GM18499 (cell line): ENCODE measurements at regions not wholly inside any gene's neighbourhood (a gene's known extent, or its start where the extent isn't known, plus 50 kb on each side); places are given as distances from the start of the nearest gene placed in this dataset.

Experiments
- ATAC-seq: cut with Tn5 transposase; IDR thresholded peaks from one replicate; pipeline ENCODE4 v1.9.1; 2021; ENCODE audit warnings: moderate number of reproducible peaks; ENCODE audit not compliant: insufficient read depth, unreplicated experiment

- ATAC-seq: no peak
These were observed 405.5 kb downstream of the ARHGEF28 start for GRCh38 chr5:74031536-74031935.

GRCh38 chr5:74030821-74031220 is 404.8 kb downstream of the ARHGEF28 start:
- no peak for ATAC-seq

GRCh38 chr5:74030371-74030770 is 404.4 kb downstream of the ARHGEF28 start:
- no peak for ATAC-seq

GRCh38 chr5:74028976-74029375 is 403.0 kb downstream of the ARHGEF28 start:
- no peak for ATAC-seq

GRCh38 chr5:74028406-74028805 is 402.4 kb downstream of the ARHGEF28 start:
- ATAC-seq: no peak

GRCh38 chr5:74027732-74028338 is 401.8 kb downstream of the ARHGEF28 start:
- ATAC-seq: no peak

- no peak for ATAC-seq
These were observed 400.3 kb downstream of the ARHGEF28 start for GRCh38 chr5:74026310-74026709.

GRCh38 chr5:74021126-74021525 is 395.1 kb downstream of the ARHGEF28 start:
- no peak for ATAC-seq

- ATAC-seq: no peak
These were observed 394.5 kb downstream of the ARHGEF28 start for GRCh38 chr5:74020503-74020902.

GRCh38 chr5:74019923-74020322 is 393.9 kb downstream of the ARHGEF28 start:
- ATAC-seq: no peak

- no peak for ATAC-seq
These were observed 391.8 kb downstream of the ARHGEF28 start for GRCh38 chr5:74017786-74018211.

- no peak for ATAC-seq
These were observed 391.1 kb downstream of the ARHGEF28 start for GRCh38 chr5:74017112-74017511.

- no peak for ATAC-seq
These were observed 390.4 kb downstream of the ARHGEF28 start for GRCh38 chr5:74016373-74016772.

GRCh38 chr5:74015716-74016115 is 389.7 kb downstream of the ARHGEF28 start:
- no peak for ATAC-seq

- ATAC-seq: no peak
These were observed 387.2 kb downstream of the ARHGEF28 start for GRCh38 chr5:74013222-74013621.

GRCh38 chr5:74009502-74009901 is 383.5 kb downstream of the ARHGEF28 start:
- ATAC-seq: no peak

- no peak for ATAC-seq
These were observed 381.2 kb downstream of the ARHGEF28 start for GRCh38 chr5:74007193-74007592.

GRCh38 chr5:73999297-73999696 is 373.3 kb downstream of the ARHGEF28 start:
- ATAC-seq: no peak

- no peak for ATAC-seq
These were observed 372.5 kb downstream of the ARHGEF28 start for GRCh38 chr5:73998489-73998888.

- ATAC-seq: no peak
These were observed 372.0 kb downstream of the ARHGEF28 start for GRCh38 chr5:73997960-73998359.

GRCh38 chr5:73996151-73996755 is 370.3 kb downstream of the ARHGEF28 start:
- ATAC-seq: no peak

- ATAC-seq: no peak
These were observed 369.0 kb downstream of the ARHGEF28 start for GRCh38 chr5:73994963-73995362.
